Astrocyte of the spinal cord (primary cell): ENCODE measurements at regions not wholly inside any gene's neighbourhood (a gene's known extent, or its start where the extent isn't known, plus 50 kb on each side); places are given as distances from the start of the nearest gene placed in this dataset.

ENCODE experiments used
- DNase-seq: peaks from one replicate; pipeline ENCODE4 v3.0.0; 2011; ENCODE audit warnings: low read depth, low spot score
- H3K4me3 ChIP-seq: 2 replicates; pipeline ENCODE4 v1.5.1; 2011; ENCODE audit warnings: low read depth, mild to moderate bottlenecking, low read length, moderate library complexity
- in situ Hi-C: cut with HindIII; loops from 2 replicates; pipeline ENCODE4 v1.10.0; 2017; ENCODE audit warnings: low sequenced_read_pairs
- TF ChIP-seq, protein P1 (sequence below): IDR thresholded peaks from 2 replicates; pipeline ENCODE4 v1.5.1; 2012; ENCODE audit warnings: low read depth, mild to moderate bottlenecking, low read length, inconsistent platforms

DNA sequence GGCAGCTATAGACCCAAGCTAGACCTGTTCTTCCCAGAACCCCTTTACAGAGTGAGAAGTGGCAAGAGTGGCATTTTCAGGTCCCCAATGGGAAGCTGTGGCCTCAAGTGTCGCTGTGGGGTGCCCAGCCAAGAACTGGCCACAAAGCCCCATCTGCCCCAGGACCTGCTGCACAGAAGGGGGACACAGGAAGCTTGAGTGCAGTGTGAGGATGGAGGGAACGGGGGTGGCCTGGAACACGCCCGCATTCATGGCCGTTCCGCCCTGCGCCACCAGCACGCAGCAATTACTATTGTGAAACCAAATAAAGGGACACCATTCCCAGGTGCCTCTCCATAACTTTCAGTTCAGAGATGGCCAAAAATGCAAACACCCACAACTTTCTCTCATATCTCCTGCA lies 237.6 kb upstream of the TCERG1L start:
- no peak overlapping the region for H3K4me3 ChIP-seq
- TF ChIP-seq, protein P1, sequence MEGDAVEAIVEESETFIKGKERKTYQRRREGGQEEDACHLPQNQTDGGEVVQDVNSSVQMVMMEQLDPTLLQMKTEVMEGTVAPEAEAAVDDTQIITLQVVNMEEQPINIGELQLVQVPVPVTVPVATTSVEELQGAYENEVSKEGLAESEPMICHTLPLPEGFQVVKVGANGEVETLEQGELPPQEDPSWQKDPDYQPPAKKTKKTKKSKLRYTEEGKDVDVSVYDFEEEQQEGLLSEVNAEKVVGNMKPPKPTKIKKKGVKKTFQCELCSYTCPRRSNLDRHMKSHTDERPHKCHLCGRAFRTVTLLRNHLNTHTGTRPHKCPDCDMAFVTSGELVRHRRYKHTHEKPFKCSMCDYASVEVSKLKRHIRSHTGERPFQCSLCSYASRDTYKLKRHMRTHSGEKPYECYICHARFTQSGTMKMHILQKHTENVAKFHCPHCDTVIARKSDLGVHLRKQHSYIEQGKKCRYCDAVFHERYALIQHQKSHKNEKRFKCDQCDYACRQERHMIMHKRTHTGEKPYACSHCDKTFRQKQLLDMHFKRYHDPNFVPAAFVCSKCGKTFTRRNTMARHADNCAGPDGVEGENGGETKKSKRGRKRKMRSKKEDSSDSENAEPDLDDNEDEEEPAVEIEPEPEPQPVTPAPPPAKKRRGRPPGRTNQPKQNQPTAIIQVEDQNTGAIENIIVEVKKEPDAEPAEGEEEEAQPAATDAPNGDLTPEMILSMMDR = no peak
- in situ Hi-C loops = no loop called here
- no peak for DNase-seq

DNA sequence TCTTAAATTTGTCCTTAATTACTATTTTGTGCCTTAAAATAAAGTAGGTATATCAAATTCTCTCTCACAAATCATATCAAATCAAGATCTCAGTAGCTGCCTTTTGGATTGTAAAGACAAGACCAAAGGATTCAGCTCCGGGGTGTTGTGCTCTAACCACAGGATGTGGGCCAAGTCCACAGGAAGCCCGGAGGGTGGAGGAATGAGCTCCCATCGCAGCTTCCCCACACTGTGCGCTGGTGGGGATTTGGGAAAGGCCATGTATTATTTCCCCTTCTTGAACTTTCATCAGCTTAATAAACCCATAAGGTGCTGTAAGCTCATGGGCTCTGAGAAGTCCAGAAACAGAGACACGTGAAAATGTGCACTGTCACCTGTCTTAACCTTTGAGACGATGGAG lies 241.6 kb upstream of the TCERG1L start:
- no peak for DNase-seq
- no peak overlapping the region for H3K4me3 ChIP-seq
- TF ChIP-seq, protein P1 = no peak
- in situ Hi-C loops = no loop called here

DNA sequence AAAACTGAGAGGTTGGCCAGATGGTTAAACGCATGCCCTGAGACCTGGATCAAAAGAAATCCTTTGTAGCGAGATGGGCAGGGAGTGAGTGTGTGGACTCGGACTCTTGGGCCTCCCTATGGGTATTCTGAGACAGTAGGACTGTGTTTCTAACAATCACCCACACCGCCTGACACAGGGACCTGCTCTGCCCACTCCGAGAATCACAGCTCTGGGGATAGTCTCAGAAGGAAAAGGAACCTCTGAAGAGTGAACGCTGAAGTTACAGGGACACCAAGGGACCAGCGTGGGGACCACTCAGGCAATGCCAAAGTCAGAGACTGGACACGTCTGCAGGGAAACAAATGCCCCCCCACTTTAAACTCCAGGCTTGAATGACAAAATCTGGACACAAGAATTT lies 242.1 kb upstream of the TCERG1L start:
- TF ChIP-seq, protein P1 = no peak
- H3K4me3 ChIP-seq = no peak overlapping the region
- DNase-seq = no peak
- in situ Hi-C loops = no loop called here

DNA sequence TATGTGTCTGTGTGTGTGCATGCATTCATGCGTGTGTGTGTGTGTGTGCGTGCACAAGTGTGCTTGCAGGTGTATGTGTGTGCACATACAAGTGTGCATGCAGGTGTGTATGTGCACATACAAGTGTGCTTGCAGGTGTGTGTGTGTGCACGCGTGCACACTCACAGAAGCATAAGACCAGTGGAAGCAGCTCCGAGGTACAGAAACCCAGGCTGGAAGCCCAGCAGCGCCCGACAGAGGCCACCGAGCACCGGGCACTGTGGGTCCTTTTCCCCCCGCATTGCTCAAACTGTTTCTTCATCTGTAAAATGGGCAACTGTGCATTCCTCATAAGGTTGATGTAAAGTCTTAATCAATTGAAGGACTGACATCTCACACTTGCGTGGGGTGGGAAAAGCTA lies 243.3 kb upstream of the TCERG1L start:
- in situ Hi-C loops = no loop called here
- DNase-seq = no peak
- H3K4me3 ChIP-seq = no peak overlapping the region
- TF ChIP-seq, protein P1 = no peak

DNA sequence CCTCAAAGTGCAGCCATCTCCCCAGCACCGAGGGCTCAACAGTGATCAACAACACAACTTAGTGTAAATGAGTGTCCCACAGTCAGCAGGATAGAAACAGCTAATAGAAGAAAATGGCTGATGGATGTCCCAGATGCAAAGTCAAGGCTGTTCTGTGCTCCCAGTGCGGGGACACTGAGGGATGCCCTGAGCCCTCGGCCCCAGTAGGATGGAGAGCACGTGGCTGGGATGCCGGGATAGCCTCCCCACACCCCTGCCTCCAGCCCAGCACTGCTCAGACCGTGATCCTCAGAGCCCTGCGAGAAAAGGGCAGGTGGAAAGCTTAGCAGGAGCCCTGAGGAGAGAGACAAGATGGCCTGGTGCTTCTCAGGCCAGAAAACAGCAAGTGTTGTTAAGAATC lies 243.9 kb upstream of the TCERG1L start:
- in situ Hi-C loops = no loop called here
- H3K4me3 ChIP-seq = no peak overlapping the region
- no peak for DNase-seq
- TF ChIP-seq, protein P1 = no peak

DNA sequence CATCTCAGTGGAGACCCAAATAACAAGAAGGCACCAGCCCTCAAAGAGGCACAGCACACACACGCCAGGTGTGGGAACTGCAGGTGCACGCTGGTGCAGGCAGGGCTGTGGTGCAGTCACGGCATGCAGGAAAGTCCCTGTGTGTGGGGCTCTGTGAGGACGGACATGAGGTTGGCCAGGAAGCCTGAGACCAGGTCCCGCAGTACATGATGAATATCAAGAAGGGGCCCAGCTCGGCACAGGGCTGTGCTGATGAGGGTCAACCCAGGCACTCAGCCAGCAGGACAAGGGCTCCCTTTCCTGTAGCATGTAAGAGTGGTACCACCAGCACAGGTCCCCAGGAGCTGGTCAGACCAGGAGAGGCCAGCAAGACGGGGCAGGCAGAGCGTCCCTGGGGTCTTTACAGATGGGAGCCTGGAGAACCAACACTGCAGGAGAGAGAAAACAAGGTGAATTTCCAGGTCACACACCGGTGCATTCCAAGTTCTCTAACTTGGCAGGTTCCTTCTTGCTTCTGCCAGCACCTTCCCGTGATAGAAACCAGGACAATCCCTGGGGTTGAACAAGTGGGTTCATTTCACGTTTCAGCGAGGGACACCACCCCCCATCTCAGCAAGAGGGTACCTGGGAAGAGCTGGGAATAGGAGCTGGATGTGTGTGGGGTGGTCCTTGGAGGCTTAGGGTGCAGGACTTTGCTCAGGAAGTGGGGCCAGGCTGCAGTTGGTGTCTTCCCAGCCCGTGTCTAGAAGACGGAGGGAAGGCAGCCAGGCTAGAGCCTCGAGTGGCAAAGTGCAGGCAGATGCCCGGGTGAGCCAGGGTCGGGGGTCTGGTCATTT lies 244.8 kb upstream of the TCERG1L start:
- no peak overlapping the region for H3K4me3 ChIP-seq
- DNase-seq = no peak
- in situ Hi-C loops = no loop called here
- TF ChIP-seq, protein P1 = no peak
